Activated effector memory CD4-positive, alpha-beta T cell treated with anti-CD3 and anti-CD28 coated beads, Interleukin-2, amount 50 U/mL, for 16 hours (primary cell): ENCODE measurements at regions not wholly inside any gene's neighbourhood (a gene's known extent, or its start where the extent isn't known, plus 50 kb on each side); places are given as distances from the start of the nearest gene placed in this dataset.
"Not testable (repeated sequence)": the region's sequence is repeated elsewhere in the genome, so short reads cannot be mapped to it uniquely, and the experiment has no call there.

ENCODE experiments used
- DNase-seq: peaks from one replicate; pipeline ENCODE4 v3.0.0-alpha.2; 2020

DNA sequence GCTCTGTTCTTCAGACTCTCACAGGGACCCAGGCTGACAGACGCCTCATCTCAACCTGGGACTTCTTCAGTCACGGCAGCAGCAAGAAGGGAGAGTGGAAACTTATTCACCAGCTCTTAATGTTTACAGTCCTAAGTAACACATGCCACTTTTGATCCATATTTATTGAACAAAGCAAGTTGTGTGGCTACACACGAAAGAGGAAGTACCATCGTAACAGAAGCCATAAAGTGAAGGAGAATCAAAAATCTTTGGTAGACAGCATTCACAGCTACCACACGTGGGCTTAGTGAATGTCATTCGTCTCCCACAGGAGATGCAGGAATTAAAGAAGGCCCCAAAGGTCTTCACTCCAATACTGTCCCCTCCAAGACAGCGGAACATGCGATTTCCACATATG, 582.6 kb downstream of the CETN3 start:
- no peak for DNase-seq

DNA sequence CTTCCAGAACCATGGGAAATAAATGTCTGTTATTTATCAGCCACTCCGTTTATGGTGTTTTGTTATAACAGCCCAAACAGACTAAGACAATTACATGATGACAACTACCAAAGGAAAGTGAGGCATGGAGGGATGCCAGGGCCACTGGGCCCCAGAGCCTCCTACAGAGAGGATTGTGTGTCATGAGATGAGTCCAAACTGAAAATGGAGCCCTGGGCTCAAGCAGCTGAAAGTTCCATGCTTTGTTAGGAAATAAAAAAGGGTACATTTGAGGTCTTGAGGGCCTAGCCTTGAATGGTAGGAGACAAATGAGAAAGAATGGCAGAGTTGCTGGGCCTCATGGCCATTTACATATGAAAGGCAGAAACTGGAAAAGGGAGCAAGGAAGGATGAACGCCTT, 586.5 kb downstream of the CETN3 start:
- DNase-seq, result no peak

GRCh38 chr5:89817841-89818240, 591.7 kb downstream of the CETN3 start:
- DNase-seq, result no peak

- DNase-seq, result no peak
These were observed 593.5 kb downstream of the CETN3 start for GRCh38 chr5:89816038-89816437.

- not testable (repeated sequence) for DNase-seq
These were observed 608.8 kb downstream of the CETN3 start for GRCh38 chr5:89800735-89801134.

DNA sequence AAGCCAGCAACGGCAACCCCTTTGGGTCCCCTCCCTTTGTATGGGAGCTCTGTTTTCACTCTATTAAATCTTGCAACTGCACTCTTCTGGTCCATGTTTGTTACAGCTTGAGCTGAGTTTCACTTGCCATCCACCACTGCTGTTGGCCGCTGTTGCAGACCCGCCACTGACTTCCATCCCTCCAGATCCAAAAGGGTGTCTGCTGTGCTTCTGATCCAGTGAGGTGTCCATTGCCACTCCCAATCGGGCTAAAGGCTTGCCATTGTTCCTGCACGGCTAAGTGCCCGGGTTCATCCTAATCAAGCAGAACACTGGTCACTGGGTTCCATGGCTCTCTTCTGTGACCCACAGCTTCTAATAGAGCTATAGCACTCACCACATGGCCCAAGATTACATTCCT, 615.1 kb downstream of the CETN3 start:
- DNase-seq, result not testable (repeated sequence)

DNA sequence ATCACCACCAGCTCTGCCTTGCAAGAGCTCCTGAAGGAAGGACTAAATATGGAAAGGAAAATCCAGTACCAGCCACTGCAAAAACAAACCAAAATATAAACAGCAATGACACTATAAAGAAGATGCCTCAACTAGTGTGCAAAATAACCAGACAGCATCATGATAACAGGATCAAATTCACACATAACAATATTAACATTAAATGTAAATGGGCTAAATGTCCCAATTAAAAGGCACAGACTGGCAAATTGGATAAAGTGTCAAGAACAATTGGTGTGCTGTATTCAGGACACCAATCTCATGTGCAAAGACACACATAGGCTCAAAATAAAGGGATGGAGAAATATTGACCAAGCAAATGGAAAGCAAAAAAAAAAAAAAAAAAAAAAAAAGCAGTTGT, 629.8 kb downstream of the CETN3 start:
- not testable (repeated sequence) for DNase-seq

DNA sequence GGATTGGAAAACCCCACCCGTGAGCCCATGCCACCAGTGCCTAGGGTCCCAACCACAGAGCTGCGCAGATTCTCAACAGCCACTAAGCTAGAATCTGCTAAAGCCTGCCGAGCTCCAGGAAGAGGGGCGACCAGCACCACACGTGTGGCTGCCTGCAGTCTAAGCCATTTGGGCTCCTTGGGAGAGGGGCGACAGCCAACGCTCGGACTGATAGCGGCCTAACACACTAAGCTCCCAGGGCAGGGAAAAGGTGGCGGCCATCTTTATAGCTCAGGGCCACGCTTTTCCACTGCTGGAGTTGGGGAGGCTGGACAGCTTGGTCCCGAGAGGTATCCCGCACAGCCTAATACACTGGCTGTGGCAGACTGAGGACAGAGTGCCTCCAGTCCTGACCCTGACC, 631.8 kb downstream of the CETN3 start:
- DNase-seq, result no peak

- no peak for DNase-seq
These were observed 639.6 kb downstream of the CETN3 start for GRCh38 chr5:89769975-89770374.

DNA sequence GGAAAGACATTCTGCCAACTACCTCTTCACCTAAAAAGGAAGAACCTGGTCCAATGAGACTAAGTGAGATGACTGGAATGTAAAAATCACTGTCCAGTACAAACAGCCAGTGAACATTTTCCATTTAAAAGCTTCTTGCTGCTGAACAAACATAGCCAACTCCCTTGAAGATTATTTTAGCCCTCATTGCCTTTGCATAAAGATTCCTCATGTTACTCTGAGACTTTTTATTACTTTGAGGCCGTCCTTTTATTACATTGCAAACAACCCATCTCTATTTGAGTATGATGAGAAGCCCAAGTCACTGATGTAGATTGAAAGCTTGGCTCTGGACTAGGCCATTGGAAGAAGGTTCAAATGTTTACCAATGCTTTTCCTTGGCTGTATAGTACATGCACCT, 649.8 kb downstream of the CETN3 start:
- DNase-seq, result no peak

DNA sequence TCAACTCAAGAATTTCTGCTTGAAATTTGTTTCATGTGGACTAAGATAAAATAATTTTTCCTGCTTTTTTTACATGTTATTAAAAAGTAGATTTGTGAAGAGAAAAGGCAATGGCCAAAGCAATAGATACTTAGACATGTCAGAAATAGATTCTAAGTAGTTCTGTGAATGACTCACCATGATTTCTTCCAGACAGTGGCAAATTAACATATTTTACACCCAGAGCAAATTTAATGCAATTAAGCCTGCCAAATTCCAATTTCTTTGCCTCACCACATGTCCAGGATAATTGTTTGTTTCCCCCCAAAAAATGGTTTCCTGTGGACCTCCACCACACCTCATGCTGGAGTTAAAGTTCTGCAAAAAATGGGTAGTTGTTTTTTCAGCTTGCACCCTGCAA, 651.4 kb downstream of the CETN3 start:
- no peak for DNase-seq

DNA sequence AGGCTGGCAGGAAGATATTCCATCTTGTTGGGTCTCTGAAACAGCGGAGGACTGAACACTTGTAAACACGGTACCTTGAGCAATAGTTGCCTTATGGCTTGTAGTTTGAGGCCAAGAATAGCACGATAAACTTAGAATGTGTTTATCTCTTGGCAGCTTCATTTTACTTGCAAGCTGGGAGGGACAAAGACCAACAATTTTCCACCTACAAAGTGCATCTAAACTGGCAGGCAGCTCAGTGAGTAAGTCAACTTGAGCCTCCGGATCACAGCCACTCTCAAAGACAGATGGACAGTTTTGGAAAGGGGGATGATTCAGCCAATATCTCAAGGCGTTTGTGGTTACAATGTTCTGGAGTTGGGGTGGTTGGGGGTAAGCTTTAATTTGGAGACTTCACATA, 652.6 kb downstream of the CETN3 start:
- no peak for DNase-seq

DNA sequence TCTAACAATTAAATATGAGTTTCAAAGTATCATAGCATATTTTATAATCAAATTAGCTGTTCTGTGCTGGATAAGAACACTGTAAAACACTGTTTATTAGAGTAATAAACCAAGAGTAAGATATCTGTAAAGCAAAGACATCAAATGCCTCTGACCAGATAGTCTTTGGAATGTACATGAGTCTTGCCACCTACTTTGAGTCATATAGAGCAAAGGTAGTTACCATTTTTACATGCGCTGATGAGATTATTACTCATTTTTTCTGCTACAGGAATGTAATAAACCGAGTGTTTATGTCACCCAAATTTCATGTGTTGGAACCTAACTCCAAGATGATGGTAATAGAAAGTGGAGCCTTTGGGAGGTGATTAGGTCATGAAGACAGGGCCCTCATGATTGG, 654.5 kb downstream of the CETN3 start:
- DNase-seq, result no peak

DNA sequence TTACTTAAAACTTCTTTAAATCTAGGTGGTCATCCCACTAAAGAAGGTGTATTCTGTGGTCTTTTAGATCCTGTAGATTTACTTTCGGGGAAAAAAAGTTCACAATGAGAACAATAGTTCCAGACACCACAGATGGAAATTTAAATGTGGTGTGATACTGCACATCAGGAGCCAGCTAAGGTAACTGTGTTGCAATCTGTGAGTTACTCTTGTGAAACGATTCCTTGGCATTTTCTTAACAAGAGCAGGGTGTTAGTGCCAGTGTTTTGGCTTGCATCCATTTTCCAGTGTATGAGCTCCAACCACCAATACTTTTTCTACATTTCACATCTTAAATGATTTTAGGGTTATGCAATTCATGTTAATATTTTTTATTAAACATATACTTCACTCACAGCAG, 674.5 kb downstream of the CETN3 start:
- DNase-seq, result no peak

- DNase-seq, result no peak
These were observed 675.8 kb downstream of the CETN3 start for GRCh38 chr5:89733772-89734171.

GRCh38 chr5:89729623-89730301, 679.8 kb downstream of the CETN3 start:
- no peak for DNase-seq

GRCh38 chr5:89728750-89729149, 680.8 kb downstream of the CETN3 start:
- no peak for DNase-seq

GRCh38 chr5:89728134-89728533, 681.4 kb downstream of the CETN3 start:
- no peak for DNase-seq

GRCh38 chr5:89724379-89725095, 685.0 kb downstream of the CETN3 start:
- no peak for DNase-seq

- DNase-seq, result no peak
These were observed 685.6 kb downstream of the CETN3 start for GRCh38 chr5:89723907-89724306.

DNA sequence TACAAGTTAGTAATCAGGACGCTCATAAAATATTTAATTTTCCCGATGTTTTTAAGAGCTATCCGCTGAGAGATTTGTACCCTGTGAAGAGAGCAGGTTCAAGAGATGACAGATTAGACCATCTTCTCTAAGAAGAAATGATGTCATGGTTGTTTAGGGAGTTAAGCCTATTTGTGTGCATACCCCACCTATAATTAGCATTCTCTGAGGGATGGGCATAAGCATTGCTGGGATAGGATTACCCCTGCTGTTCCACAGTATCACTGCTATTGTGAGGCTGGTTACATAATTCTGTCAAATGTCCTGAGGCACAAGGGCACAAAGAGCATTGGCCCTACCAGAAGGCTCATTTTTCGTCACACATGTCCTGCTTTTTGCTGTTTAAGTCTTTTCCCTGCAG, 687.0 kb downstream of the CETN3 start:
- no peak for DNase-seq

DNA sequence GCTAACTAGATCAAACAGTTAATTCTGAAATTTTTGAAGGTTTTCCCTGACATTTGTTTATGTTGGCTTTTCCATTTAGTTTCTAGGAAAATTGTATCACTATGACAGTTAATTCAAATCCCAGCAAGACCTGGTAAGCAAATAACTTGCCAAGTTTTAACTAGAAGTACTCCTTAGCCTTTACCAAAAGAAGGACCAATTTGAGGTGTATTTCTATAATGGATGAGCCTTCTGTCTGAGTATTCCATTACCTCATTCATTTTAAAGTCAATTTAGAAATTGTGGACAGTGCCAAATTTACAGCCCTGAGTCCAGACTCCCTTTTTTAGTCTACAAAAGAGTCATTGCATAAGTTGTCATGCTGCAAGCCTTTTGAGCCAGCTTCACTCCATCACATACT, 687.6 kb downstream of the CETN3 start:
- DNase-seq, result no peak

DNA sequence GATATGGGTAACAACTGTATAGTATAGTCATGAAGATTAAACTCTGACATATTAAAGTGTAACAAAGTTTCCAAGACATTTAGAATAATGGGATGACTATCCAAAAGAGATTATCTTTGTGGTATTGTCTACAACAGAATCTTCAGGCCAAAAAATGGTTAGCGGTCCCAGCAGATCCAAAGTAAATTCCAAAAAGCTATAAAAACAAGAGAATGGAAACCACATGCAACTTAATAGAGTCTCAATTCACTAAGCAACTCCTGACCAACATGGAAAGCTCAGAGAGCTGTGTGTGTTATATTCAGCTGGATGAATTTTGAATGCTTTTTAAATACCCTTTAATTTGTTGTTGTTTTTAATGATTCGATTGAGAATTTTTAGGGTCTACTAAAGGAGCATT, 688.2 kb downstream of the CETN3 start:
- no peak for DNase-seq

- DNase-seq, result no peak
These were observed 697.3 kb downstream of the CETN3 start for GRCh38 chr5:89712134-89712700.

DNA sequence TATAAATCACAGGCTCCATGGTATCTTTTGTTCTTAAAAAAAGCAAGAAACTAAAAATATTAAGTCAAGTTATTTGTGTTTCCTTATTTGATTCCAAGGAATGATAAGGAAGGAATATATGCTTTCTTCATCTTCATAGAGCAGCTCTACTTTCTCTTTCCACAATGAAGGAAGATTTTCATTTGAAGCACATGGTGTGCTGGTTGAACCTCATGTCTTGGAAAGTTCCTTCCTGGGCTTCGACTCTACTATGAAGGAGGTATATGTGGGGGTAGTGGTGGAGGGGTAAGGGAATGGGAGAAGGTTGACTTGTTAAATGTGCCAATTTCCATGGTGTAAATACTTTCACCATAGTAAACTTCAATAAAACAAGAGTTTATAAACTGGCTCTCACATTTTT, 698.0 kb downstream of the CETN3 start:
- DNase-seq, result no peak
